ENCODE measurements at regions not wholly inside any gene's neighbourhood (a gene's known extent, or its start where the extent isn't known, plus 50 kb on each side); places are given as distances from the start of the nearest gene placed in this dataset.

GRCh38 chr10:42941295-42941644 is 135.6 kb upstream of the RET start:
- no peak overlapping the region for H3K4me3 ChIP-seq (replicated peaks; ENCODE audit: low read depth, low read length)
- no peak for DNase-seq (ENCODE audit: extremely low read depth, low read depth)
- TF ChIP-seq CTCF (IDR thresholded peaks at IDR 0.05; ENCODE audit: low read depth, low read length, missing control alignments): no peak

GRCh38 chr10:42941790-42942189 is 135.1 kb upstream of the RET start:
- no peak for DNase-seq (ENCODE audit: extremely low read depth, low read depth)
- no peak for TF ChIP-seq CTCF (IDR thresholded peaks at IDR 0.05; ENCODE audit: low read depth, low read length, missing control alignments)
- no peak overlapping the region for H3K4me3 ChIP-seq (replicated peaks; ENCODE audit: low read depth, low read length)

- no peak for DNase-seq (ENCODE audit: extremely low read depth, low read depth)
- no peak overlapping the region for H3K4me3 ChIP-seq (replicated peaks; ENCODE audit: low read depth, low read length)
- TF ChIP-seq CTCF (IDR thresholded peaks at IDR 0.05; ENCODE audit: low read depth, low read length, missing control alignments): no peak
Observed at GRCh38 chr10:42942279-42942950, 134.5 kb upstream of the RET start.

- no peak for DNase-seq (ENCODE audit: extremely low read depth, low read depth)
Observed at GRCh38 chr10:42943025-42943818, 133.6 kb upstream of the RET start.

GRCh38 chr10:42948040-42948439 is 128.8 kb upstream of the RET start:
- no peak overlapping the region for H3K4me3 ChIP-seq (replicated peaks; ENCODE audit: low read depth, low read length)
- no peak for TF ChIP-seq CTCF (IDR thresholded peaks at IDR 0.05; ENCODE audit: low read depth, low read length, missing control alignments)
- DNase-seq (ENCODE audit: extremely low read depth, low read depth): no peak

More at GRCh38 chr10:42943025-42943818, 133.6 kb upstream of the RET start:
- H3K4me3 ChIP-seq (replicated peaks; ENCODE audit: low read depth, low read length): no peak overlapping the region
- TF ChIP-seq CTCF (IDR thresholded peaks at IDR 0.05; ENCODE audit: low read depth, low read length, missing control alignments): no peak

- no peak for TF ChIP-seq CTCF (IDR thresholded peaks at IDR 0.05; ENCODE audit: low read depth, low read length, missing control alignments)
- DNase-seq (ENCODE audit: extremely low read depth, low read depth): no peak
- H3K4me3 ChIP-seq (replicated peaks; ENCODE audit: low read depth, low read length): no peak overlapping the region
Observed at GRCh38 chr10:42949287-42949686, 127.6 kb upstream of the RET start.

Measured in HFF-Myc (cell line).